ENCODE measurements at regions not wholly inside any gene's neighbourhood (a gene's known extent, or its start where the extent isn't known, plus 50 kb on each side); places are given as distances from the start of the nearest gene placed in this dataset.

DNA sequence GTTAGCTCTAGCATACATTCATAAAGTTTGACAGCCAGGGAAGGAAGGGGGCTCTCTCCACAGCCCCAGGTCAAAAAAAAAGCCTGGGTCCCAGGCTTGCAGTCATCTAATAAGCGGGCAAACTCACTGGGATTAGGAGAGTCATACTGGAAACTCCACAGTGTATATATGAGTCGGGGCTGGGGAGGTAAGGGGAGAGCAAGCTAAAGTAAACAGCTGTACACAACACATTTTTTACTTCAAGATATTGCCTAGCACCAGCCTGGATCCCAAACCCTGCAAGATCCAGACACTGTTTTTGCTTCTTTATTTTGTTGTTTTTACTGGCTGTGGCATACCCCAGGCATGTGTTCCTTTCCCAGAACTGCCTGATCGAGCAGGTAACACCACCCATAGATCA, 291.3 kb upstream of the TANK start:
- no peak for DNase-seq (ENCODE audit: low read depth in 4 of 4, low spot score in 1 of 4)

DNA sequence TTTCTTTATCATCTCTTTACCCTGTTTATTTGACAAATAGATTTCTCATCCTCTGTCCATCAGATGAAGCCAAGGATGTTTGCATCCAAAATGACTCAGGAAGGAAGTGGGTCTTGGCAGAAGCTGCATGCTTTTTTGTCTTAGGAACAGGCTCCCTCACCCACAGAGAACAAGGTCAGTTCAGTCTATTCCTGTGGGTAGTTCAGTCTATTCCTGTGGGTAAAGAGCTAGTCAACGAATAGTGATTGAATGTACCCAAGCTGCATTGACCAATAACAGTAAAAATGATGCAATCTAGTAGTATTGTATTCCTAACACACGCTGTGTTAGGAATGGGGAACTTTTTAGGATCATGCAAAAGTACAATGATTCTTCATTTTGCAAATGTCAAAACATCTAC, 290.8 kb upstream of the TANK start:
- DNase-seq (ENCODE audit: low read depth in 4 of 4, low spot score in 1 of 4), result no peak

DNA sequence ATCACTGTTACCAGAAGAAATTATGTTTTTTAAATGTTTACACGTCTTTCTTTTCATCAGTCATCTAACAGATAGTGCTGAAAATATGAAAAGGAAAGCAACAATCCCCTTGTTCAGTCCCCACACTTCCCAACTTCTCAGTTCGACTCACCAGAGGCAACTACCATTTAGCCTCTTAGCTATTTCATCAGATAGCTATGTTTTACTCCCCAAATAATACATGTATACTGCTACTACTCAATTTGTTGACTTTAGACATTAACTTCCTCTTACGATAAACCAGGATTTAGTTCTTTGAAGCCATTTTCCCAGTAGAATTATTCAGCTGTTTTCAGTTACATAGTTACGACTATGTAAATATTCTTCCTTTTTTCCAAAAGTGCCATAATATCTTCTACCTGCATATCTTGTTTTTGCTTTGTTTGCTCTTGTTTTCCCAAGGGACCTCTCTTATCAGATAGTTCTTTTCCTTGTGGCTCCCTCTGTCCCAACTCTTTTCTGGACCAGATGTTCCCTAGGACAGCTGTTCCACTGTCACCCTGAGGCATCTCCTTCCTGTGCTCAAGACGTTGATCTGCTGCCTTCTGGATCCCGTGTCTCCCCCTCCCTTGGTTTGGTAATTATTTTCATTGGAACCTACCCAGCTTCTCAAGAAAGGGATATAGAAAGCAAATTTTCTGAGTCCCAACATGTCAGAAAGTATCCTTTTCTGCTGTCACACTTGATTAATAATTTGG, 289.3 kb upstream of the TANK start:
- no peak for DNase-seq (ENCODE audit: low read depth in 4 of 4, low spot score in 1 of 4)

DNA sequence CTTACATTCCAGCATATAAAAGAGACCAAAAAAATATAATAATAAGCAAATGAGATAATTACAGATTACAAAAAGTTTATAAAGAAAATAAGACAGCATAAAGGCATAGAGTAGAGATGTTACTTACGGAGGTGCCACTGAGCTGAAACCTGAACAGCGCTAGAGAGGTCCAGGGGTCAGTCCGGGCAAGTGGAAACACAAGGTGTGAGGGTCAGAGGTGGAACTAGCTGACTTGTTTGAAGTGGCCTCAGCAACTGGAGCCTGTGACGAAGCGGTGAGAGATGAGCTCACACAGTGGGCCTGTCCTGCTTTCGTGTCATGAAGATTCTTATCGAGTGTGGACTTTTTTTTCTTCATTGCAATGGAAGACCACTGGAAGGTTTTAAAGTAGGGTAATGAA, 288.3 kb upstream of the TANK start:
- DNase-seq (ENCODE audit: low read depth in 4 of 4, low spot score in 1 of 4), result no peak

DNA sequence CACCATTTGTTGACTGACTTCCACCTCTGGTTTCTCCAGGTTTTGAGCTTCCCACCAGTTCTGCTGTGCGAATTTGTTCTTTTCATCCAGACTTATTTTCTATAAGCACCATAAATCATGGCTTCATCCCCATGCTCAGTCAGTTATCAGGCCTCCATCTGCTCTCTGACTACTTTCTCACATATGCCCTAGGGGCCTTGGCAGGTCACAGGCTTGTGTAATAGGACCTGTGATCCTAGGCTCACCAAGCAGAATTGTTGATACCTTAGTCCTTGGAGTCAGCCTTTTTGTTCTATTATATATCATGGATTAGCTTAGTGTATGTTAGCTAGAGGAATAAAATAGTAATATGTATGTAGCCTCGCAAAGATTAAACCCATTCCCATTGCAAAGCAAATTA, 284.2 kb upstream of the TANK start:
- no peak for DNase-seq (ENCODE audit: low read depth in 4 of 4, low spot score in 1 of 4)

DNA sequence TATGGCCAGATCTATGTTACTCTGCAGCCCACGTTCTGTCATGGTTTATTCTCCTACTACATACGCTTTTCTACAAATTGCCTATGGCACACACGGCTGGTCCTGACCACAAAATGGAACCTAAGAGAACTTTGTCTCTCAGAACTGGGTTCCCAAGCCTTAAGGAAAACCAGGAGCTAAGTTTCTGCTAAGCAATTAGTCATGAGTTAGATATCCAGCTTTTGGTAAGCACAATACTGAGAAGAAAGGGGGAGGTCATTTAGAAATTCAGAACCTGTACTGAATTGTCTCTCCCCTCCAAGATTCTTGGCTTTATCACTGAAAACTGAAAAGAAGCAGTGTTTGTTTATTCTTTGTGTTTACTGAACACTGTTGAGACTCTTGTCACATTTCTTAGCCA, 283.5 kb upstream of the TANK start:
- DNase-seq (ENCODE audit: low read depth in 4 of 4, low spot score in 1 of 4), result no peak

DNA sequence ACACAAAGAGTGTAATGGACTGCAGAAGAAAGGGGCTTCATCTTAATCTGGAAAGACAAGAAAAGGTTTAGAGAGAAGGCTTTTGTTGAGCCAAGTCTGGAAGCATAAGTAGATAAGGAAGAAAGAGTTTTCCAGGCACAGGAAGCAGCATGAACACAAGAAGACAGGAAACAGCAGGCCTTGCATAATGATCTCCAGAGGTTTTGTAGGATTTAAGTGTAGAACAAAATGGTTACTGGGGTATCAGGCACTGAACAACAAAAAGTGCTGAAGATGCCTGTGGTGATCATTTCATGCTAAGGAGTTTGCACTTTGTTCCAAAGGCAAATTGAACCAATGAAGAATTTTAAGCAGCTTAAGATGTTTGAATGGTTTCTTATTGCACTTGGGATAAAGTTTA, 281.6 kb upstream of the TANK start:
- no peak for DNase-seq (ENCODE audit: low read depth in 4 of 4, low spot score in 1 of 4)

DNA sequence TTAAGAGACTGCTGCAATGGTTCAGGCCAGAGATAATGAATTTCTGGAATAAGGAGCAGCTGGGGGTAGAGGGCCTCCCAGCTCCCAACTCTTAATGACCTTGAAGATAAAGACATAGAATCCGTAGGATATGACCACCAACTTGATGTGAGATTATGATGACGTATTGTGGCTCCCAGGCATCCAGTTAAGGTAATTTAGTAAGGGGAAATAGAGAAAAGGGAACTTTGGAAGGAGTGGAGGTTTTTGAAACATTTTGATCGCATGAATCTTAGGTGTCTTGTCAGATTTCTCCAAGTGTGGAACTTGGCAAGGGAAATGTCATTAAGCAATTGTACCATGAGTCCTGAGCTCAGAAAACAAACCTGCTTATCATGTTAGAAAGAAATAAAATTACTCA, 277.3 kb upstream of the TANK start:
- DNase-seq (ENCODE audit: low read depth in 4 of 4, low spot score in 1 of 4), result no peak

DNA sequence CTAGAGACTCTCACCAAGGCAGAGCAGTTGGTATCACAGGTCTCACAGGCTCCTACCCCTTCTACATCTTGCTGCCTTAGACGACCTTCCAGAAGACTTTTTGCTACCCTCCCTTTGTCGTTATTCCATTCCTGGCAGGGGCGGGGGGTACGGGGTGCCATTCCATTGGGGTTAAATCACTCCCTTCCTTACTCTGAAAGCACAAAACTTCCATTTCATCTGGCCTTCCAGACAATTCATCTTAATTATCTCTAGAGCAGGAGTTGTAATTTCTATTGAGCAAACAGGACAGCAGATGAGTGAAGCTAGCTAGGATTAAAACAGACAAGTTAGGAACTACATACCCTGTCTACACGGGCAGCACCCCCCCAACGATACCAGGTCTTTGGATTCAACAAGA, 276.2 kb upstream of the TANK start:
- DNase-seq (ENCODE audit: low read depth in 4 of 4, low spot score in 1 of 4), result no peak

DNA sequence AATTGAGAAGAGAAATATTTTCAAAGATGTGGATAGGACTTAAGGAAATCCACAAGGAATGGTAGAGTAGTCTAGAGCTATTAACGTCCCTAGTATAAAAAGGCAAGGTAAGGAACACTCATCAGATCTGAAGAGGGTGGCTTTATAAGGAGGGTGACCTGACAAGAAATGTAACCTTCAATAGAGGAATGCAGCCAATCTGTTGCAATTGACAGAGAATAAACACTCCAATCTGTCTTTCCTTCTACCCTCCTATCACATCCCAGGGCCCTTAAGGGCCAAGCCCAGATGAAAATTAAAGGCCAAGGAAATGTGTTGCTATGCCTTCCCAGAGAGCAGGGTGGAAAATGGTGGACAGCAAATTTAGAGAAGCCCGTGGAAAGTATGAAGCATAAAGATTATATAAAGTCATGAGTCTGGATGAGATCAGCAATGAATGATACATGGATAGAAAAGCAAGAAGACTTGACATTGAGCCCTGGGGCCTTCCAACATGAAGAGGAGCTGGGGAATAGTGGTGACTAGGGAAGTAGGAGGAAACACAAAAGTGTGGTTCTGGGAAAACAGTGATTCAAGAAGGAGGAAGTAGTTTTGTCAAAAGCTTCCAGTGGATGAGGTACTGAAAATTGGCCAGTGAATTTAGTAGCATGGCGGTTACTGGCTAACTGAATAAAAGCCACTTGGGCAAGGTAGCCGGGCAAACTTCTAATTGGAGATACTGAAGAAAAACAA, 270.6 kb upstream of the TANK start:
- DNase-seq (ENCODE audit: low read depth in 4 of 4, low spot score in 1 of 4), result no peak

DNA sequence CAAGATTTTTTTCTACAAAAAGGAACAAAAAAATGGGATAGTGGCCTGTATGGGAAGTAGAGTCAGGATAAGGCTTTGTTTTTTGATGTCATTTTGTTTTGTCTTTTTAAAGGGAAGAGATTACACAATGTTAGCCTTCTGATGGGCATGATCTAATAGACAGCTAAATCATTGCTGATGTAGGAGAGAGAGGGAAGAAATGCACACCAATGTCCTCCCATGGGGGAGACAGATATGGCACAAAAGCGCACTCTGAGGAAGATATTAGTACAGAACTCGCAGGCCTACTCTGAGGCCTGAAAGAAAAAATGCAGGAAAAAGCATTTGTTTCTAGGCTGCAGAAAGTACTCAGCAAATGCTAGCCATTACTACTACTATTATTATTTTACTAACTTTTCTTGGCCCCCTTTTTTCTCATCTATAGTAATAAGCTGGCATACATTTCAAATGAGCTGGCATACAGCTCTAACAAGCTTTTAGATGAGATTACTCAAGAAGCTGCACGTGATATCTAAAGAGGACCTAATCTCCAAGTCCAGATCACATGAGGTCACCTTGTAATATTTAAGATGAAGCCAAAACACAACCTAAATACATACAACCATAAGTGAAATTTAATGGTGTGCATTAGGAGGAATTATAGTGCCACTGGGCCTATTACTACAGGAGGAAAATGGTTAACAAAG, 269.4 kb upstream of the TANK start:
- DNase-seq (ENCODE audit: low read depth in 4 of 4, low spot score in 1 of 4), result no peak

DNA sequence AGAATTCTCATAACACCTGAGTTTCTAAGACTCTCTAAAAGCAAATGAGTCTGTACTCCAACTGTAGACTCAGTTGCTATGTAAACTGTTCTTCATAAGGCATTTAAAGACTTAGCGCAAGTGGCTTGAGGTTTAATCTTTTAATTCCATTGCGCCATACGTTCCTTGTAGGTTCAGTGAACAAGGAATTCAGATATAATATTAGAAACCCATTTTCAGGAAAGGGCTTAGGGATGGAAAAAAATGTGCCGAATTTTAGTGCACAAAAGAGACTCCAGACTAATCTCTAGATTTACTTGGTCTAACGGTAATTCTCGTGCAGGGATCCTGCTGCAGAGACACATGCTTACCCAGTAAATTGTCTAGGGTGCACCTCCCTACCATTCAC, 268.9 kb upstream of the TANK start:
- no peak for DNase-seq (ENCODE audit: low read depth in 4 of 4, low spot score in 1 of 4)

DNA sequence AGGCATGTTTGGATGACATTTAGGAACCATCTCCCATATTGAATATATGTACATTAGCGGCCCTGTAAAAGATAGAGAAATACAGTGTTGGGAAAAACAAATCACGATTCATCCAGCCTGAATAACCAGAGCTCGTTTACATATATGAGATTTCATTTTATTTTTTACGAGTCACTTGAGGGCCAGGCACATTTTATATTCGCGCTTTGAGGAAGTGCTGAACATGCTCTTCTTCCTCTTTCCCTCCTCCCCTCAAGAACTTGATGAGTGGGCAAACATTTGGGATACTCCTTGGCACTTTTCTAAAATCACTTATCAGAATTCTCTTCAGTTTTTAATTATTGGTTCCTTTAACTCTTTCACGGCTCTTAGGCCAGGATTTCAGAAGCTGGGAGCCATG, 268.0 kb upstream of the TANK start:
- no peak for DNase-seq (ENCODE audit: low read depth in 4 of 4, low spot score in 1 of 4)

DNA sequence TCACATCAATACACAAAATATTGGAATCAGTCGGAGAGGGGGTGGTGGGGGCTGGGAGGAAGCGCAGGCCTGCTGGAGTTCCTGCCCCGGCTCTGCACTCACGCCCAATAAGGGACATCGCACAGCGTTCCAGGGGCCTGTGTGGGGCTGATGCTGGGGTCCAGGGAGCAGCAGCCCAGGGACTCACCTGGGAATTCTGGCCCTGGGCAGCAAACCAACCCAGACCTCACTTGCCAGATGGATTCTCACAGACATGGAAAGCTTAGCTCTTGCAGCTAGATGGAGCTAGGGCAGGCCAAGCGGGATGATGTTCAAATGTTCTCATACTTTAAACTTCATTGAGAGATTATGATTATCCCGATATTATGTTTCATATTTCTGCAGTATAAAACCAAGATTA, 266.6 kb upstream of the TANK start:
- no peak for DNase-seq (ENCODE audit: low read depth in 4 of 4, low spot score in 1 of 4)

DNA sequence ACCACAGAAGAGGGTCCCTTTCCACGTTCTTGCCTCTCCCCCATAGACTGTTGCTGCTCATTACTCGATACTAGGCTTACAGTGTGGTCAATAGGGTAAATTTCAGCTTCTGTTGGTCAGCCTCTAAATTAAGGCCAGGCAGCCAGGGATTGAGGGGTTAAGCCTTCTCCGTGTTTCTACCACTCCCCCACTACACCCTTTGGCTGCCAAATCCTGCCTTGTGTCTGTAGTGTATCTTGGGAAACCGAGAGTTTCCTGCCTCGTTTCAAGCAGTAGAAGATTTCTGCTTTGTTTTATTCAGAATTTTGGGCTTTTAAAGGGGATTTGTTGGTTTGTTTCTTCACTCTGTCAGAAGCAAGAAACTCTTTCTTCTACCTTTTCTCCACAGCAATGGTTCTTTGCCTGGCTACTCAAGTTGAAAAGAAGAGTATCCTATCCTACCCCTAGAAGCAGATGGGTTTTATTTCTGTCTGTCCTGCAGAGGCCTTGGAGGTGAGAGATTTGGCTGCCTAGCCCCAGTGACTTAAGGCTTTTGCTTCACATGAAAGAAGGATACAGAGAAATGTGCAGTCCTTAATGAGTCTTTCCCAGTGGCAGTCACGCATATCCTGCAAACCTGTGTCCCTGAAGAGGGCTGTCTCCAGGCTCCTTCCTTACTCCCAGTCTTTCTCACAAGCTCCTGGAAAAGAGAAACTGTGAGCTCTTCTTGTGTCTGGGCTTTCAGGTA, 261.5 kb upstream of the TANK start:
- no peak for DNase-seq (ENCODE audit: low read depth in 4 of 4, low spot score in 1 of 4)

DNA sequence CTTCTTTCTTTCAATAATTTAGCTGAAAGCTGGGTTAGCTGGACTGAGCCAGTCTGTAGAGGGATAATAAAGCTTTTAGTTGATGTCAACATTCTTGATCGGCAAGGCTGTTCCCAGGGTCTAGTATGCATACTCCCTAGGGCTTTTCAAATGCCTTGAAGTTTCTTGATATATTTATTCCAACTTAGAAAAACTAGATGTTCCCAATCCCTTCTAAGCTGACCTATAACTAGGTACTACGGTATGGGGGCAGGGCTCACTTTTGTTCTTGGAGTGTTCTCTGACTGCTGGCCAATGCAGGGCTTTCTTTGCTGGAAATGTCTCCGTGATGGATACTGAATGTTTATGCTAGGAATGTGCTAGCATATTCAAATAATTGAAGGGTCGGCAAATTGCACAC, 258.6 kb upstream of the TANK start:
- DNase-seq (ENCODE audit: low read depth in 4 of 4, low spot score in 1 of 4), result no peak

DNA sequence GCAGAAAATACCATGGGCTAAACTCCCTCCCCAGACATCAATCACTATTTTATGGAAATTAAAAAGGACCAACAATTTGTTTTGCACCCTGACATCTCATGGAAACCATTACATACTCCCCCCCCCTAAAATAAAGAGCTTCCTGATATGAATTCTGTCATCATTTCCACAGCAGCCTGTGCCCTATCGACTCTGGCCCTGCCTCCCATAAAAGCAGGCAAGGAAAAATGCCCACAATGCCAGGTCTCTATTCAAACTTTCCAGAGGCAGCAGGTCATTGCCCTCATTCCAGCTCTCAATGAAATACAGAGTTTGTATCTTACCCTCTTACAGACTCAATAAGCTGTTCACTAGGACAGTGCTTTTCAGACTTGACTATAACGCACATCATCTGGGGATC, 254.4 kb upstream of the TANK start:
- DNase-seq (ENCODE audit: low read depth in 4 of 4, low spot score in 1 of 4), result no peak

DNA sequence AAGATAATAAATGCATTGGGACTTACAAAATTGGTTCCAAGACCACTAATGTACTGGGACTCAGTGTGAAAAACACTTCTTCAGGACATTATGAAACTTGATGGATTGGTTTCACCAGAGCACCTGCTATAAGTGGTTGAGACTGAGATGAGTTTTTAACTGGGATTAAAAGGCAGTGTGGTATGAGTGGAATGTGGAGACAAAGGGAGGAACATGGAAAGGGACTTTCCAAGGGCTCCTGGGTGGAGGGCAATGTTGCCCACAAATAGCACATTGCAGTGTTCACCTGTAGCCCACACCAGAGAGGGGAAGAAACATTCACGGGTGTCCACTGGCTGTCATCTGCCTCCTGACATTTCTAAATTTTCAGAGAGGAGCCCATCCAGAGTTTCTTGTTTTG, 253.3 kb upstream of the TANK start:
- no peak for DNase-seq (ENCODE audit: low read depth in 4 of 4, low spot score in 1 of 4)

DNA sequence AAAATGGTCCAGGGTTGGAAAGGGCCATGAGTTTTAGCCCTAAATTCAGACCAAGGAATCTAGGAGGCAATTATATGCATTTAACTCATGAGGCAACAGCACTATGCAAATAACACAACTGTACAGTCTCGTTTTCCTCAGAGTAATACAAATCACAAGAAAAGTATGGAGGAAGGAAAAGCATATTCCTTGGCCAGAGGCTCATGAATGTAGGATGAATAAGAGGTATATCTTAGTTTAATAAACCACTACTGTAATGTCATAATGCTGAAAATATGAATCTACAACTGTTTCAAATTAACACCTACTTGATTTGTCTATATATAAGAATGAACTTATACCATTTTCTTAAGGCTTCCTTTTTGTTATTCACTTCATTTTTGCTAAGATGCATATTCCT, 252.5 kb upstream of the TANK start:
- DNase-seq (ENCODE audit: low read depth in 4 of 4, low spot score in 1 of 4), result no peak

DNA sequence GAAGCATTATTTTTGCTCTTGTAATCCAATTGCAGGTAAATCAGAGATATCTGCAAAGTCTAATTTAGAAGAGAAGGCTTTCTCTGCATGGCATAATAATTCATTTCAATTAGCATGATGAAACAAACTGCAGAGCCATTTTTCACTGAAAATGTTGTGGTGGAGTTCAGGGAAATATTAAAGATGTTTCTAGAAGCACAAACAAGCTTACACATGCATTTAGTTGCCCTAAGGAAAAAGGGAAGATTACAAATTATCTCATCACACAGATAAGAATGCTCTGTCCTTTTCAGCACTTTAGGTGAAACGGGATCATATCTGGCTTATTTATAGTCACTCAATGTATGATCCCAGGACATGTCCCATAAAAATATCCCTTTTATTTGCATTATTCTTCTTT, 252.1 kb upstream of the TANK start:
- DNase-seq (ENCODE audit: low read depth in 4 of 4, low spot score in 1 of 4), result no peak

DNA sequence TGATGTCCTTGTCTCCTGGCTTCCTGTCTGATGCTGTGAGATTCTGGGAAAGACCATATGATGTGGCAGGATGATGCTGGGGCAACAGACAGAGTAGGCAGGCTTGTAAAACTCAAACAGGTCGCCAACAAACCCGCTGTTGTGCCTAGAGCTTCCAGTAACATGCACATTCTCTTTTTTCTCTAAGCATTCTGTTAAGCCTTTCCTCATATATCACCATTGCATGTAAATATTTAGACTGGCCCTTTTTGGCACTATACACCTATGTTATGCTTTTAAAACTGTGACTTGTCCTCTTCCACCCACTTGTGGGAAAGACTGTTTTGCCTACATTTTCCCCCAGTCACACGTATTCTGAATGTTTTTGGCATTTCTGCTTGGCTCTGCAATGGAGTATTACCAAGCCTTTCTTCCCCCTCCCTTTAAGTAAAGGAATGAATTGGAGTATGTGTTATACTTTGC, 250.4 kb upstream of the TANK start:
- no peak for DNase-seq (ENCODE audit: low read depth in 4 of 4, low spot score in 1 of 4)

DNA sequence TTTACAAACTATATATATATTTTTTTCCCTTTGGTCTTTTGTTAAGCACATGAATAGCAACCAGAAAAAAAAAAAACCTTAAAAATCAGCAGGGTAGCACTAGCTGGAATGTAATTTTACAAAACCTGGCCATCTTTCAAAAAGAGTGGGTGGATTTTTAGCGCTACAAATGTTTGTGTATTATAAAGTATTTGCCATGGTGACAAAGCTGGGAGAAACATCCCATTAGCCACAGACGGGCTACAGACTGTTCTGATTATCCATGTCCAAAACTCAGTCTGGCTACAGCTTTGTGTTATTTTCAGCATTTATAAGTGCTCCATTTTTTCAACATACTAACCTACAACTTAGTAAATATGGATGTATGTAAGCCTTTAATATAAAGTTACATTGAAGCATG, 249.5 kb upstream of the TANK start:
- DNase-seq (ENCODE audit: low read depth in 4 of 4, low spot score in 1 of 4), result no peak

All from stimulated activated CD4-positive, alpha-beta T cell treated with anti-CD3 and anti-CD28 coated beads, Interleukin-1b, Interleukin-23, amount 100 ng/mL, for 24 hours (primary cell).